HL-60 (cell line): ENCODE measurements at regions not wholly inside any gene's neighbourhood (a gene's known extent, or its start where the extent isn't known, plus 50 kb on each side); places are given as distances from the start of the nearest gene placed in this dataset.

Experiments used
- GABPA ChIP-seq: IDR thresholded peaks from 2 replicates; pipeline ENCODE4 v1.6.1; 2012; ENCODE audit warnings: low read depth
- TF ChIP-seq, protein P1 (sequence below): IDR thresholded peaks from one replicate; pipeline ENCODE4 v1.5.1; 2011; ENCODE audit warnings: low read length, control low read depth, inconsistent platforms; ENCODE audit not compliant: insufficient read depth
- TF ChIP-seq, protein P2 (sequence below): IDR thresholded peaks from 2 replicates; pipeline ENCODE4 v1.6.1; 2012; ENCODE audit warnings: low read depth; ENCODE audit not compliant: insufficient replicate concordance

DNA sequence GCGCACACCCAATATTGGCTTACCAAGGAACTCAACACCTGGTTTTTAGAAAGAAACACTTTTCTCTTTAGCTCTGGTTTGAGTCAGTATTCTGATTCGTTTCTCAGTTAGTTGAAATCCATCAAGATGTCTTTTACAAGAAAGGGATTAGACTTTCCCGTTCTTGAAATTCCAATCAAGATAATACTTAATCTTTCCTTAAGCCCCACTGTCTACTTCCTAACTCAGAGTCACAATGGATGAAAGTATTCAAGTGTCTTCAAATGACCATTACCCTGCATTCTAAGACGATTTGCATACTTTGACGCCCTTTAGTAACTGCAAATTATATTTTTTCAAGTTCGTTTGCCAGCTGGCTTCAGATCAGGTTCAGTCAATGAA lies 189.8 kb downstream of the USP22 start:
- TF ChIP-seq GABPA, result no peak
- TF ChIP-seq, protein P1, sequence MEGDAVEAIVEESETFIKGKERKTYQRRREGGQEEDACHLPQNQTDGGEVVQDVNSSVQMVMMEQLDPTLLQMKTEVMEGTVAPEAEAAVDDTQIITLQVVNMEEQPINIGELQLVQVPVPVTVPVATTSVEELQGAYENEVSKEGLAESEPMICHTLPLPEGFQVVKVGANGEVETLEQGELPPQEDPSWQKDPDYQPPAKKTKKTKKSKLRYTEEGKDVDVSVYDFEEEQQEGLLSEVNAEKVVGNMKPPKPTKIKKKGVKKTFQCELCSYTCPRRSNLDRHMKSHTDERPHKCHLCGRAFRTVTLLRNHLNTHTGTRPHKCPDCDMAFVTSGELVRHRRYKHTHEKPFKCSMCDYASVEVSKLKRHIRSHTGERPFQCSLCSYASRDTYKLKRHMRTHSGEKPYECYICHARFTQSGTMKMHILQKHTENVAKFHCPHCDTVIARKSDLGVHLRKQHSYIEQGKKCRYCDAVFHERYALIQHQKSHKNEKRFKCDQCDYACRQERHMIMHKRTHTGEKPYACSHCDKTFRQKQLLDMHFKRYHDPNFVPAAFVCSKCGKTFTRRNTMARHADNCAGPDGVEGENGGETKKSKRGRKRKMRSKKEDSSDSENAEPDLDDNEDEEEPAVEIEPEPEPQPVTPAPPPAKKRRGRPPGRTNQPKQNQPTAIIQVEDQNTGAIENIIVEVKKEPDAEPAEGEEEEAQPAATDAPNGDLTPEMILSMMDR, result no peak
- TF ChIP-seq, protein P2, sequence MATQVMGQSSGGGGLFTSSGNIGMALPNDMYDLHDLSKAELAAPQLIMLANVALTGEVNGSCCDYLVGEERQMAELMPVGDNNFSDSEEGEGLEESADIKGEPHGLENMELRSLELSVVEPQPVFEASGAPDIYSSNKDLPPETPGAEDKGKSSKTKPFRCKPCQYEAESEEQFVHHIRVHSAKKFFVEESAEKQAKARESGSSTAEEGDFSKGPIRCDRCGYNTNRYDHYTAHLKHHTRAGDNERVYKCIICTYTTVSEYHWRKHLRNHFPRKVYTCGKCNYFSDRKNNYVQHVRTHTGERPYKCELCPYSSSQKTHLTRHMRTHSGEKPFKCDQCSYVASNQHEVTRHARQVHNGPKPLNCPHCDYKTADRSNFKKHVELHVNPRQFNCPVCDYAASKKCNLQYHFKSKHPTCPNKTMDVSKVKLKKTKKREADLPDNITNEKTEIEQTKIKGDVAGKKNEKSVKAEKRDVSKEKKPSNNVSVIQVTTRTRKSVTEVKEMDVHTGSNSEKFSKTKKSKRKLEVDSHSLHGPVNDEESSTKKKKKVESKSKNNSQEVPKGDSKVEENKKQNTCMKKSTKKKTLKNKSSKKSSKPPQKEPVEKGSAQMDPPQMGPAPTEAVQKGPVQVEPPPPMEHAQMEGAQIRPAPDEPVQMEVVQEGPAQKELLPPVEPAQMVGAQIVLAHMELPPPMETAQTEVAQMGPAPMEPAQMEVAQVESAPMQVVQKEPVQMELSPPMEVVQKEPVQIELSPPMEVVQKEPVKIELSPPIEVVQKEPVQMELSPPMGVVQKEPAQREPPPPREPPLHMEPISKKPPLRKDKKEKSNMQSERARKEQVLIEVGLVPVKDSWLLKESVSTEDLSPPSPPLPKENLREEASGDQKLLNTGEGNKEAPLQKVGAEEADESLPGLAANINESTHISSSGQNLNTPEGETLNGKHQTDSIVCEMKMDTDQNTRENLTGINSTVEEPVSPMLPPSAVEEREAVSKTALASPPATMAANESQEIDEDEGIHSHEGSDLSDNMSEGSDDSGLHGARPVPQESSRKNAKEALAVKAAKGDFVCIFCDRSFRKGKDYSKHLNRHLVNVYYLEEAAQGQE, result no peak
